SK-N-SH (cell line): ENCODE measurements at regions not wholly inside any gene's neighbourhood (a gene's known extent, or its start where the extent isn't known, plus 50 kb on each side); places are given as distances from the start of the nearest gene placed in this dataset.

Source experiments
- CTCF ChIA-PET: fragments of 300-600, 350-600 bp; formaldehyde crosslinking; extraction: SDS; loops from one replicate; lab custom pipeline; 2021; lab: Yijun Ruan, JAX
- POLR2A ChIA-PET: fragments of 350-600 bp; sonication (Branson Sonifier 250); formaldehyde crosslinking; extraction: SDS; loops from one replicate; lab custom pipeline; 2020; ENCODE audit warnings: antibody characterized with exemption, inconsistent platforms; lab: Yijun Ruan, JAX
- DNase-seq: peaks from one replicate; pipeline ENCODE4 v3.0.0; 2012
- H2AFZ ChIP-seq: fragments of 200-600 bp; sonication (generic); 2 replicates; pipeline ENCODE4 v1.8.1; 2016; ENCODE audit warnings: antibody characterized with exemption, mild to moderate bottlenecking, low read depth
- H3F3A ChIP-seq: fragments of 200-600 bp; sonication (generic); replicated peaks from 2 replicates; pipeline ENCODE3; 2016; ENCODE audit warnings: antibody characterized with exemption, mild to moderate bottlenecking; ENCODE audit not compliant: insufficient read depth
- H3K27ac ChIP-seq, 2 experiments: fragments of 200-500 bp in 1 of 2; fragments of 200-600 bp in 1 of 2; sonication (Bioruptor generic) in 1 of 2; sonication (generic), shearing (Covaris generic) in 1 of 2; 2 replicates each; pipeline versions ENCODE4 v1.5.1 to v1.6.1; 2014 to 2016; ENCODE audit warnings: low read depth in 2 of 2, inconsistent platforms in 1 of 2, low read length in 1 of 2, mild to moderate bottlenecking in 1 of 2, mixed read lengths in 1 of 2
- H3K27me3 ChIP-seq: fragments of 200-600 bp; sonication (generic), shearing (Covaris generic); 2 replicates; pipeline ENCODE4 v1.6.1; 2016; ENCODE audit warnings: mixed run types; ENCODE audit not compliant: insufficient read depth
- H3K36me3 ChIP-seq, 2 experiments: fragments of 200-500 bp in 1 of 2; fragments of 200-600 bp in 1 of 2; sonication (Bioruptor generic) in 1 of 2; sonication (generic) in 1 of 2; replicated peaks in 1 of 2; 2 replicates each; pipeline versions ENCODE3 to v1.5.1; 2014 to 2016; ENCODE audit warnings: low read length in 1 of 2, mild to moderate bottlenecking in 1 of 2; ENCODE audit not compliant: insufficient read depth in 2 of 2, control insufficient read depth in 1 of 2
- H3K4me1 ChIP-seq, 2 experiments: fragments of 200-500 bp in 1 of 2; fragments of 200-600 bp in 1 of 2; sonication (Bioruptor generic) in 1 of 2; sonication (generic), shearing (Covaris generic) in 1 of 2; 2 replicates each; pipeline versions ENCODE4 v1.5.1 to v1.6.1; 2014 to 2016; ENCODE audit warnings: low read depth in 1 of 2, low read length in 1 of 2, mixed run types in 1 of 2; ENCODE audit not compliant: insufficient read depth in 2 of 2, control insufficient read depth in 1 of 2
- H3K4me2 ChIP-seq: fragments of 200-600 bp; sonication (generic), shearing (Covaris generic); 2 replicates; pipeline ENCODE4 v1.6.1; 2017; ENCODE audit warnings: mixed run types
- H3K4me3 ChIP-seq, 2 experiments: fragments of 200-500 bp in 1 of 2; fragments of 200-600 bp in 1 of 2; sonication (Bioruptor generic) in 1 of 2; sonication (generic), shearing (Covaris generic) in 1 of 2; 2 replicates each; pipeline versions ENCODE4 v1.5.1 to v1.8.1; 2014 to 2016; ENCODE audit warnings: low read depth in 2 of 2, inconsistent platforms in 1 of 2, low read length in 1 of 2, mild to moderate bottlenecking in 1 of 2, mixed read lengths in 1 of 2, moderate library complexity in 1 of 2
- H3K79me2 ChIP-seq: fragments of 200-600 bp; sonication (generic); 2 replicates; pipeline ENCODE4 v1.8.1; 2017; ENCODE audit warnings: mild to moderate bottlenecking; ENCODE audit not compliant: insufficient read depth
- H3K9ac ChIP-seq: fragments of 200-600 bp; sonication (generic); 2 replicates; pipeline ENCODE4 v1.6.1; 2017; ENCODE audit warnings: mixed run types
- H3K9me2 ChIP-seq: fragments of 200-600 bp; sonication (generic); 2 replicates; pipeline ENCODE4 v1.6.1; 2017; ENCODE audit warnings: mixed run types
- H3K9me3 ChIP-seq: fragments of 200-600 bp; sonication (generic); 2 replicates; pipeline ENCODE4 v1.6.1; 2017; ENCODE audit warnings: mixed run types, mild to moderate bottlenecking, moderate library complexity
- H4K20me1 ChIP-seq: fragments of 200-600 bp; sonication (generic); 2 replicates; pipeline ENCODE4 v1.6.1; 2017; ENCODE audit warnings: mild to moderate bottlenecking, mixed run types; ENCODE audit not compliant: insufficient read depth
- EP300 ChIP-seq, 2 experiments: IDR thresholded peaks; 2 replicates each; pipeline versions ENCODE4 v1.4.0 to v1.6.1; 2012; ENCODE audit warnings: borderline replicate concordance in 1 of 2, low read depth in 1 of 2, low read length in 1 of 2
- FOXM1 ChIP-seq: IDR thresholded peaks from 2 replicates; pipeline ENCODE4 v1.4.0; 2012; ENCODE audit warnings: low read depth, mild to moderate bottlenecking
- GABPA ChIP-seq: IDR thresholded peaks from 2 replicates; pipeline ENCODE4 v1.4.0; 2012; ENCODE audit warnings: low read depth, mild to moderate bottlenecking
- GATA2 ChIP-seq: sonication (generic); formaldehyde crosslinking; IDR thresholded peaks from 2 replicates; pipeline ENCODE4 v1.5.0; 2020; ENCODE audit warnings: mild to moderate bottlenecking, missing genetic modification reagents
- NFIC ChIP-seq: IDR thresholded peaks from 2 replicates; pipeline ENCODE4 v1.4.0; 2012; ENCODE audit warnings: borderline replicate concordance
- RAD21 ChIP-seq: IDR thresholded peaks from 2 replicates; pipeline ENCODE4 v1.6.1; 2012; ENCODE audit warnings: mild to moderate bottlenecking, low read length
- TEAD4 ChIP-seq: IDR thresholded peaks from 2 replicates; pipeline ENCODE4 v1.4.0; 2012; ENCODE audit warnings: mild to moderate bottlenecking, borderline replicate concordance; ENCODE audit not compliant: insufficient read depth
- WGBS: methylation state at CpG from one replicate; pipeline ENCODE4 v1.1.6; 2017; ENCODE audit warnings: low lambda C conversion rate; 5-methylcytosine and 5-hydroxymethylcytosine counted together
- TF ChIP-seq, protein P1 (sequence below): IDR thresholded peaks from 2 replicates; pipeline ENCODE4 v1.4.0; 2012; ENCODE audit warnings: low read depth, borderline replicate concordance

DNA sequence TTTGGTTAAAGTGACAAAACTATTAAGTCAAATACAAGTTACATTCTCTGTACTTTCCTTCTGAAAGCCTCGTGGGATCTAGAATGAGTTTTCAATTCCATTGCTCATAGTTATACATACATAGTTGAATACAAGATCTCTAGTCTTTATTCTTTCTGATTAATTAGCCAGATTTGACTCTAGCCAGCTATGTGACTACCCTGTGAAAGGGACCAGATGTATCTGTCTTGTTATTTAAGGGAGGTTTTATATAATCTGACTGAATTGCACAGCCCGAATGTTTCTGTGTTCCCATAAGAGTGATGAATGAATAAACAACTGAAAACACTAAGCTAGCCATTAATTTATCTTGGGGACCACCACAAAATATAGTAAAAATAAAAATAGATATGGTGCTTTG, 166.7 kb downstream of the TMEM167A start:
- Histone ChIP-seq H3K79me2 (no peaks in the 10 kb centered on the region), H2AFZ (no peak overlapping the region), H3K4me2 (no peak overlapping the region)
- no peak for TF ChIP-seq RAD21
- TF ChIP-seq, protein P1, sequence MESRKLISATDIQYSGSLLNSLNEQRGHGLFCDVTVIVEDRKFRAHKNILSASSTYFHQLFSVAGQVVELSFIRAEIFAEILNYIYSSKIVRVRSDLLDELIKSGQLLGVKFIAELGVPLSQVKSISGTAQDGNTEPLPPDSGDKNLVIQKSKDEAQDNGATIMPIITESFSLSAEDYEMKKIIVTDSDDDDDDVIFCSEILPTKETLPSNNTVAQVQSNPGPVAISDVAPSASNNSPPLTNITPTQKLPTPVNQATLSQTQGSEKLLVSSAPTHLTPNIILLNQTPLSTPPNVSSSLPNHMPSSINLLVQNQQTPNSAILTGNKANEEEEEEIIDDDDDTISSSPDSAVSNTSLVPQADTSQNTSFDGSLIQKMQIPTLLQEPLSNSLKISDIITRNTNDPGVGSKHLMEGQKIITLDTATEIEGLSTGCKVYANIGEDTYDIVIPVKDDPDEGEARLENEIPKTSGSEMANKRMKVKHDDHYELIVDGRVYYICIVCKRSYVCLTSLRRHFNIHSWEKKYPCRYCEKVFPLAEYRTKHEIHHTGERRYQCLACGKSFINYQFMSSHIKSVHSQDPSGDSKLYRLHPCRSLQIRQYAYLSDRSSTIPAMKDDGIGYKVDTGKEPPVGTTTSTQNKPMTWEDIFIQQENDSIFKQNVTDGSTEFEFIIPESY = no peak
- TF ChIP-seq, all 33 proteins: peak for 0
- Histone ChIP-seq H3F3A (no peaks in the 10 kb centered on the region), H3K9me3 (no peaks in the 10 kb centered on the region), H3K27ac (peak overlapping the region in 1 of 2 experiments; percentile 78; a peak in 1 of 4 replicates), H3K4me1 (peaks cover 0 to 6% of the 10 kb centered on the region in 2 experiments; a peak in 2 of 4 replicates), H3K36me3 (no peaks in the 10 kb centered on the region), H3K9me2 (0 out of 2 replicates have a peak, but pooled peaks cover 2% of the 10 kb centered on the region), H3K27me3 (no peaks in the 10 kb centered on the region), H3K4me3 (no peak overlapping the region), H4K20me1 (no peaks in the 10 kb centered on the region), H3K9ac (no peak overlapping the region)
- DNase-seq = no peak
- ChIA-PET POLR2A (no interaction called here), CTCF (no interaction called here)
- 56% methylated on average over 2 of the region's 2 CpGs for WGBS

DNA sequence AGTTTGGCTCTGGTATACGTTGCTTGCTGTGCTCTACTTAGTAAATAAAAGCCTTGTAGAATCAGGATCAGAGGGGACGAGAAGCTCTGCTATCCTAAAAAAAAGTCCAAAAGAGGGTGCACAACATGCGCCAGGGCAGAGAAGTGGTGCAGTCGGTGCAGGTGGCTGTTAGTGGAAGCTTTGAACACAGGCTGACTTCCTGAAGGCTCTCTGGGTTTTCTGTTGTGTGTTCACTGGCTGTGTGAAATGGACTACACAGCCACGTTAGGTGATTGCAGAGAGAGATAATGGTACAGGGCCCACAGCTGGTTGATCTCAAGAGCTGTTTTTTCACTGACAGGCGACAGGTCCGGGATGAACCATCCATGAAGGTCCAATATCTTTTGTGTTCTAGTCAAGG, 167.4 kb downstream of the TMEM167A start:
- Histone ChIP-seq H3K27ac (peak overlapping the region in 1 of 2 experiments; percentile 78; a peak in 2 of 4 replicates), H3K9ac (no peak overlapping the region), H3K79me2 (no peaks in the 10 kb centered on the region), H3K4me1 (peaks cover 0 to 6% of the 10 kb centered on the region in 2 experiments; a peak in 2 of 4 replicates), H2AFZ (no peak overlapping the region), H3K9me3 (no peaks in the 10 kb centered on the region), H4K20me1 (no peaks in the 10 kb centered on the region)
- 36% methylated on average over 7 of the region's 7 CpGs for WGBS
- POLR2A ChIA-PET = no interaction called here
- TF ChIP-seq FOXM1 (no peak), NFIC (no peak), GATA2 (peak; percentile 79), TEAD4 (no peak), EP300 (IDR thresholded peaks at IDR 0.05; ENCODE audit: borderline replicate concordance in 1 of 2, low read depth in 1 of 2, low read length in 1 of 2) (0 out of 4 replicates have a peak, but pooled peaks of 1 of the 2 experiments have one; percentile 48), RAD21 (0 out of 2 replicates have a peak, but pooled peaks have one; percentile 3)
- TF ChIP-seq, all 33 proteins: peak for 3
- H3K9me2 ChIP-seq = 0 out of 2 replicates have a peak, but pooled peaks cover 2% of the 10 kb centered on the region
- no peaks in the 10 kb centered on the region for H3F3A ChIP-seq
- H3K4me2 ChIP-seq = no peak overlapping the region
- CTCF ChIA-PET = no interaction called here
- DNase-seq = peak; percentile 34
- H3K4me3 ChIP-seq = no peak overlapping the region
- H3K36me3 ChIP-seq = no peaks in the 10 kb centered on the region
- H3K27me3 ChIP-seq = no peaks in the 10 kb centered on the region

DNA sequence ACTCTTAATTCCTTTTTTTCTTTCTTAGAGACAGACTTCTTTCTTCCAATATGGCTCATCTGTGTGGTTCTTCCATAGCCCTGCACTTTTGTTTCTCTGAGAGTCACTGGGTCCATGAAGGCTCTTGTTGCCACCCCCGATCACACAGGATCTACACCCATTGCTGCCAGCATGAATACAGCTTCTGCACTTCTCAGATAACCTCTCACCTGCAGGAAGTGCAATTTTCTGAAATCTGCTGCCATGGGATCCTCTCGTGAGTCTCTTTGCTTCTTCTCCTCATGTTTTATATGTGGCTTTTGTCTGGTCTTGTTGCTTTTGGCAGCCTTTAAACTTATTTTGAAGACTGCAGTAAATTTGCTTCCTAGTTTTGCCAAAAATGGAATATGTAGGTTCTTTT, 171.2 kb downstream of the TMEM167A start:
- CTCF ChIA-PET = no interaction called here
- Histone ChIP-seq H3K4me3 (no peak overlapping the region), H3K27me3 (no peaks in the 10 kb centered on the region), H3K9me3 (0 out of 2 replicates have a peak, but pooled peaks cover 14% of the 10 kb centered on the region), H3K36me3 (no peaks in the 10 kb centered on the region), H3F3A (no peaks in the 10 kb centered on the region), H3K27ac (no peak overlapping the region), H3K9me2 (no peaks in the 10 kb centered on the region), H3K4me1 (peaks cover 0 to 6% of the 10 kb centered on the region in 2 experiments; a peak in 2 of 4 replicates), H2AFZ (no peak overlapping the region), H3K4me2 (no peak overlapping the region), H3K9ac (no peak overlapping the region), H4K20me1 (no peaks in the 10 kb centered on the region)
- POLR2A ChIA-PET = no interaction called here
- 50% methylated on average over 2 of the region's 2 CpGs for WGBS
- DNase-seq = no peak
- TF ChIP-seq GABPA = no peak
- TF ChIP-seq, all 33 proteins: peak for 0
- no peaks in the 10 kb centered on the region for H3K79me2 ChIP-seq
